RWPE1 (cell line): ENCODE measurements at regions not wholly inside any gene's neighbourhood (a gene's known extent, or its start where the extent isn't known, plus 50 kb on each side); places are given as distances from the start of the nearest gene placed in this dataset.
"Not testable (repeated sequence)": the region's sequence is repeated elsewhere in the genome, so short reads cannot be mapped to it uniquely, and the experiment has no call there.

ENCODE experiments used
- CTCF ChIA-PET: fragments of 350-600 bp; sonication (Branson Sonifier 250); formaldehyde crosslinking; extraction: SDS; loops from one replicate; lab custom pipeline; 2021; lab: Yijun Ruan, JAX
- POLR2A ChIA-PET: fragments of 400-600 bp; formaldehyde crosslinking; extraction: SDS; loops from one replicate; lab custom pipeline; 2020; ENCODE audit warnings: antibody characterized with exemption; ENCODE audit not compliant: low non-redundant PET; lab: Yijun Ruan, JAX
- DNase-seq: peaks from one replicate; pipeline ENCODE4 v3.0.0; 2012; ENCODE audit warnings: low spot score
- H3K27ac ChIP-seq: fragments of 450-650 bp; 2 replicates; pipeline ENCODE4 v1.5.1; 2017
- TF ChIP-seq, protein P1 (sequence below): fragments of 450-650 bp; conservative IDR thresholded peaks from 2 replicates; pipeline ENCODE4 v1.5.1; 2017; ENCODE audit warnings: low read depth, mild to moderate bottlenecking

GRCh38 chr12:46603776-46604456, 221.9 kb downstream of the SLC38A4 start:
- H3K27ac ChIP-seq, result no peak overlapping the region
- CTCF ChIA-PET, result no interaction called here
- POLR2A ChIA-PET, result no interaction called here
- TF ChIP-seq, protein P1, sequence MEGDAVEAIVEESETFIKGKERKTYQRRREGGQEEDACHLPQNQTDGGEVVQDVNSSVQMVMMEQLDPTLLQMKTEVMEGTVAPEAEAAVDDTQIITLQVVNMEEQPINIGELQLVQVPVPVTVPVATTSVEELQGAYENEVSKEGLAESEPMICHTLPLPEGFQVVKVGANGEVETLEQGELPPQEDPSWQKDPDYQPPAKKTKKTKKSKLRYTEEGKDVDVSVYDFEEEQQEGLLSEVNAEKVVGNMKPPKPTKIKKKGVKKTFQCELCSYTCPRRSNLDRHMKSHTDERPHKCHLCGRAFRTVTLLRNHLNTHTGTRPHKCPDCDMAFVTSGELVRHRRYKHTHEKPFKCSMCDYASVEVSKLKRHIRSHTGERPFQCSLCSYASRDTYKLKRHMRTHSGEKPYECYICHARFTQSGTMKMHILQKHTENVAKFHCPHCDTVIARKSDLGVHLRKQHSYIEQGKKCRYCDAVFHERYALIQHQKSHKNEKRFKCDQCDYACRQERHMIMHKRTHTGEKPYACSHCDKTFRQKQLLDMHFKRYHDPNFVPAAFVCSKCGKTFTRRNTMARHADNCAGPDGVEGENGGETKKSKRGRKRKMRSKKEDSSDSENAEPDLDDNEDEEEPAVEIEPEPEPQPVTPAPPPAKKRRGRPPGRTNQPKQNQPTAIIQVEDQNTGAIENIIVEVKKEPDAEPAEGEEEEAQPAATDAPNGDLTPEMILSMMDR, result no peak
- no peak for DNase-seq

DNA sequence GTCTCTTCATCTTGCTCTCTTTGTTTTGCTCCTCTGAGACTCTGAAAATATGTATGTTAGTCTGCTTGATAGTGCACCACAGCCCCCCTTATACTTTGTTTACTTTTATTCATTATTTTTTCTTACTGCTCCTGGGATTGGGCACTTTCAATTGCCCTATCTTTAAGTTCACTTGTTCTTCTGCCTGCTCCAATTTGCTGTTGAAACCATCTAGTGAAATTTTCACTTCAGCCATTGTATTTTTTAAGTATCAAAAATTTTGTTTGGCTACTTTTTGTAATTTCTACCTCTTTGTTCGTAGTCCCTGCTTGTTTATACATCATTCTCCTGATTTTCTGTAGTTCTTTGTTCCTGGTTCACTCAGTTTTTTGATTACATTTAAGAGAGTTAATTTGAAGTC, 223.3 kb downstream of the SLC38A4 start:
- ChIA-PET POLR2A (no interaction called here), CTCF (interaction anchor here (0.6 kb wide), 1 partner anchor 92 kb away, joined by 3 read pairs; no protein-coding TSS in a partner anchor)
- no peak overlapping the region for H3K27ac ChIP-seq
- DNase-seq, result no peak
- TF ChIP-seq, protein P1, result no peak

- H3K27ac ChIP-seq, result no peak overlapping the region
- POLR2A ChIA-PET, result no interaction called here
These were observed 218.6 kb upstream of the SLC38A2 start for GRCh38 chr12:46590991-46591703.

GRCh38 chr12:46585854-46586621, 213.5 kb upstream of the SLC38A2 start:
- no peak for DNase-seq
- CTCF ChIA-PET, result no interaction called here
- peak overlapping the region; percentile 4; the same call in 1 of the 2 replicates for H3K27ac ChIP-seq
- TF ChIP-seq, protein P1, result no peak
- POLR2A ChIA-PET, result no interaction called here

More at GRCh38 chr12:46590991-46591703, 218.6 kb upstream of the SLC38A2 start:
- TF ChIP-seq, protein P1, result no peak
- CTCF ChIA-PET, result no interaction called here
- no peak for DNase-seq

GRCh38 chr12:46584098-46584497, 211.5 kb upstream of the SLC38A2 start:
- POLR2A ChIA-PET, DNase-seq, H3K27ac ChIP-seq, CTCF ChIA-PET: not testable (repeated sequence)

DNA sequence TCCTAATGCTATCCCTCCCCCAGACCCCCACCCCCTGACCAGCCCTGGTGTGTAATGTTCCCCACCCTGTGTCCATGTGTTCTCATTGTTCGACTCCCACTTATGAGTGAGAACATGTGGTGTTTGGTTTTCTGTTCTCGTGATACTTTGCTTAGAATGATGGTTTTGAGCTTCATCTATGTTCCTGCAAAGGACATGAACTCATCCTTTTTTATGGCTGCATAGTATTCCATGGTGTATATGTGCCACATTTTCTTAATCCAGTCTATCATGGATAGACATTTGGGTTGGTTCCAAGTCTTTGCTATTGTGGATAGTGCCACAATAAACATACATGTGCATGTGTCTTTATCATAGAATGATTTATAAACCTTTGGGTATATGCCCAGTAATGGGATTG, 209.4 kb upstream of the SLC38A2 start:
- POLR2A ChIA-PET, CTCF ChIA-PET, H3K27ac ChIP-seq, DNase-seq: not testable (repeated sequence)

GRCh38 chr12:46580445-46580844, 207.9 kb upstream of the SLC38A2 start:
- ChIA-PET CTCF (interaction anchor here (0.6 kb wide), 1 partner anchor 737 kb away, joined by 4 read pairs; no protein-coding TSS in a partner anchor), POLR2A (no interaction called here)
- no peak overlapping the region for H3K27ac ChIP-seq
- TF ChIP-seq, protein P1, result no peak
- no peak for DNase-seq
